ENCODE measurements at regions not wholly inside any gene's neighbourhood (a gene's known extent, or its start where the extent isn't known, plus 50 kb on each side); places are given as distances from the start of the nearest gene placed in this dataset.

DNA sequence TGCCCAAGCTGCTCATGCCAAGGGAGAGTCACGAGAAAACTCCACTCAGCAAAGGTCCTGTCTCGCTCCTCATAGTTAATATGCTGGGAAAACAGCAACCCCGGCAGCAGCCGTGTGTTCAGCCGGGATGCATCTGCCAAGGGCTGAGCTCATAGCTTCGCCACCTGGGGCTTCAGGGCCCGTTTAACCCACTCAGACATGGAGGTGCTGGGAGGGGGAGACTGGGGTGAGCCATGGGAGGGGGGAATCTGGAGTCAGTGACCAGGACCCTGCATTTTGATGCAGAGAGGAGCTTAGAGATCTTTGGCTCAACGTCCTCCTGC is 283.4 kb downstream of the PTPRU start:
- no peak for DNase-seq

DNA sequence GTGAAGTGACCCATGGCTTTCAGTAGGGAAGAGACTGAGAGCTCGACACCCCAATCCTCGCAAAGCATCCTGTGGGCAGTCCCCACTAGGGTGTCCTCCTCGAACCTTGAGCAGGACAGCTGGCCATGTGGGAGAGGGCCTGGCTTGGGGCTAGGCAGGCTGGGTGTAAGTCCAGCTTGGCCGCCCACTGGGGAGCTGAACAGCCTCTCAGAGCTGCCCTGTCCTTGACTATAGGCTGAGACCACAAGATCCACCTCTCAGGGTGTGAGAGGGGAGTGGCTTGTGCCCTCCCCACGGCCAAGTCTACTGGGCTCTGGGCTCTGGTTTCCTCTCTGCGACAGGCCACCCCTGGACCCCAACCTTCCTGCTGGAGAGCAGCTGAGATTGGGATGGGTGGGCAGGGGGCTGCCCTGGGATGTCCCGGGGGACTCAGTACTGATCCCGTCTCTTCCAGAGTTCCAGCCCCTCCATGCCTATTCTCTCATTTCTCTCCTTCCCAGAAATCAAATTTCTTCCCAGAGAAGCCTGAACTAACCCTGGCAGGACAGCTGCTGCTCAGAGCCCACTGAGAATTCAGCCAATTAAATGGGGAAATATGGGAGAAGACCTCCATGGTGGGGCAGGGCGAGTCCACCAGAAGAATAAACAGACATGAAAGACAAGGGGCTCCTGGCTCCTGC is 282.9 kb downstream of the PTPRU start:
- DNase-seq = no peak

DNA sequence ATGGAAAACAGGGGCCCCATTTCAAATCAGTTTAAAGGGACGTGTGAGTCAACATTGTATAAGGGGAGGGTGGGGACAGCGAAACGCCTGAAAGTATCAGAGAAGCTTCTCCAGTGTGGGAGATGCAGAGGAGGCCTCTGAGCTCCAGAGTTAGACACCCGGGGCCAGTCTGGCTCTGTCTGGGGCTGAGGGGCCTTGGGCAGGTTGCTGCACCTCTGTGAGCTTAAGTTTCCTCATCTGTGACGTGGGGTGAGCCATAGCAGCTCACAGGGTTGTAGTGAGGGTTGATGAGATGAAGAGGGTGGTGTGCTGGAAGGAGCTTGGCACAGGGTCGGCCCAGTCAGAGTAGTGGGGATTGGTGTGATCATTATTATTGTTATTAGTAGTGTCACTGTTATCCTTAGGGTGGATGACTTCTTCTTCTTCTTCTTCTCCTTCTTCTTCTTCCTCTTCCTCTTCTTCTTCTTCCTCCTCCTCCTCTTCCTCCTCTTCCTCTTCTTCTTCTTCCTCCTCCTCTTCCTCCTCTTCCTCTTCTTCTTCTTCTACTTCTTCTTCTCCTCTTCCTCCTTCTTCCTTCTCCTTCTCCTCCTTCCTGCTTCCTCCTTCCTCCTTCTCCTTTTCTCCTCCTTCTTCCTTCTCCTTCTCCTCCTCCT is 282.0 kb downstream of the PTPRU start:
- no peak for DNase-seq

DNA sequence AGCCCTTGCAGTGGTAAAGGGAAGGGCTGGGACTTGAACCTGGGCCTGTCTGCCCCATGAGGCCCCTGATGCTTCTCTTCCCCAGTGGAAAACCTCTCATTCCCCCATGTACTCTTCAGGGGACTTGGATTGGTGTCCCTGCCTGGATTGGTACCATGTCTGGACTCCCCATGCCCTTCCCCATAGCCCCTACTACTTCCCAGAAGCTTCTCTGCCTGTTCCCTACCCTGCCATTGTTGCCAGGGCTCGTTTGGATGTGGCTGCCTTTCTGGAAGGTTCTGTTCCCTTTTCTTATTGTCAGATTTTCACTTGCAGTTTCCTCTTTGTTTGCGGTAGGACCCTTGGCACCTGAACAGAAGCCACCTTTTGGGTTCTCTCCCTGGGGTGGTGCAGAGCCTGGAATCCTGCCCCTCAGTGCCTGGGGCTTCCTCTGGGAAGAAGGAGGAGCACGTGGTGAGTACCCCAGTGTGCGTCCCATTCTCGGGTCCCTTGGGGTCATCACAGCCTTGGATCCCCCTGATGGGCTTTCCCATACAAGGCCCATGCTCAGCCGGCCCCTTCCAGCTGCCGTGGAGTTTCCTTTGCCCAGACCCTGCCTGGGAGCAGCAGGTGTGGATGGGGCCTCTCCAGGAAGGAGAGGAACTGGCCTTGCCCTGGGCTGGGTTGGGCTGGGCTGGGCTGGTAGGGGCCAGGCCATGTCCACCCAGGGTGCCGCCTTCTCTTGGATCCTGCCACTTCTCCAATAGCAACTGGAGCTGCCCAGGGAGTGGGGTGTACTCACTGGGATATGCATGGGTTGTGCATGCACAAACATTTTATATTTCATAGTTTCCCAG is 281.1 kb downstream of the PTPRU start:
- no peak for DNase-seq

DNA sequence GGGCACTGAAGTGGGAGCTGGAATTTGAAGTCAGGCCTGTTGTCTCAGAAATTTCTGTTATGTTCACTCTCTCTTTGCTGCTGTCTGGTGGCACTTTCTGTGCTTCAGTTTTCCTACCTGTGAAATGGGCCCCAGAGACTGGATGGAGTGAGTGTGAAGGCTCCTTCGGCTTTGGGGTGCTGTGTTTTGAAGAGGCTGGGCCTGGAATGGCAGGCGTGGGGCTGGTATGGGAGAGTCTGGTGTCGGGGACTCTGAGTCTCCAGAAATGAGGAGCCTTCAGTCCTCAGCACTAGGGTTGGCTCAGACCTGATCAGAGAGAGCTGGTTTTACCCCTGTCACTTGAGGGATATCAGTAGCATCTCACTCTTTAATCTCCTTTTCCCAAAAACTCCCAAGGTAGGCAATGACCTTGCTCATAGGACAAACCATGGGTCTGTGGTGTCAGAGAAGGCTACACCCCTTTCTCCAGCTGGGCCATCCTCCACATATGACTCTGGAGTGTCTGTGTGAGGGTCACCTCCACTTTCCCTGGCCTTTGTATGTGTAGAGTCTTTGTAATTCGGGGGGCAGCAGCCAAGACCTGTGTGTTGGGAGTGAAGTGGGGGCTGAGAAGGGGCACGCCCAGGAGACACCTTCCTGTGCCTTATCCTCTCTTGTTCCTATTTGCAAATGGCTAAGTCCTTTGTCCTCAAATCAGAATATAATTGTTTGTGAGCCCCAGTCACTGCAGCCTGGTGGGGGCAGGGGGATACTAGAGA is 279.9 kb downstream of the PTPRU start:
- DNase-seq = no peak

DNA sequence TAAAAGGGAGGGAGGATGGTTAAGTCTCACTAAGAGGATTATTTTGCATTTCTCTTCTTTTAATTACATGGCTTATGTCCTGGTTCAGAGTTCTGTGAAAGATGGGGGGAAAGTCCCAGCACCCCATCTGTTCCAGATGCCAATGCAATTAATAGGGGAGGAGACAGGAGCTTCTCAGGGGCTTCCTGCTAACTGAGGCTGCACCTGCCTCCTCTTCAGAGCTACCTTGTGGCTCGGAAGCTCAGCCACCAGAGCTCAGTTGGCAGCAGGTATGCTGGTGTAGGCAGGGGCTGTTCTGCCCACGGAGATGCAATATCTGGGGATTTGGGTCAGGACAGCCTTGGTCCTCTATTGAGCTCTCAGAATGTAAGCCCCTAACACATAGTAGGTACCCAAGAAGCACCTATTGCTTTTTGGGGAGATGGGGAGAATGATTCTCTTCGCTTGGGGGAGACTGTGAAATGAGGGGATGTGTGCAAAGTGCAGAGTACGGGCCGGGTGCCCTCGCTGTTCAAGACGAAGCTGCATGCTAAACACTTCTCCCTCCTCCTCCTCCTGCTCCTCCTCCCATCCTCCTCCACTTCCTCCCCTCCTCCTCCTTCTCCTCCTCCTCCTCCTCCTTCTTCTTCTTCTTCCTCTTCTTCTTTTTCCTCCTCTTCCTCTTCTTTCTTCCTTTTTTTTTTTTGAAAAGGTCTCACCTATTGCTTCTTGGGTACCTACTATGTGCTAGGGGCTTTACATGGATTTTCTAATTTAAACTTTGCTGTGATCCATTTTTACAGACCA is 279.0 kb downstream of the PTPRU start:
- DNase-seq = no peak

DNA sequence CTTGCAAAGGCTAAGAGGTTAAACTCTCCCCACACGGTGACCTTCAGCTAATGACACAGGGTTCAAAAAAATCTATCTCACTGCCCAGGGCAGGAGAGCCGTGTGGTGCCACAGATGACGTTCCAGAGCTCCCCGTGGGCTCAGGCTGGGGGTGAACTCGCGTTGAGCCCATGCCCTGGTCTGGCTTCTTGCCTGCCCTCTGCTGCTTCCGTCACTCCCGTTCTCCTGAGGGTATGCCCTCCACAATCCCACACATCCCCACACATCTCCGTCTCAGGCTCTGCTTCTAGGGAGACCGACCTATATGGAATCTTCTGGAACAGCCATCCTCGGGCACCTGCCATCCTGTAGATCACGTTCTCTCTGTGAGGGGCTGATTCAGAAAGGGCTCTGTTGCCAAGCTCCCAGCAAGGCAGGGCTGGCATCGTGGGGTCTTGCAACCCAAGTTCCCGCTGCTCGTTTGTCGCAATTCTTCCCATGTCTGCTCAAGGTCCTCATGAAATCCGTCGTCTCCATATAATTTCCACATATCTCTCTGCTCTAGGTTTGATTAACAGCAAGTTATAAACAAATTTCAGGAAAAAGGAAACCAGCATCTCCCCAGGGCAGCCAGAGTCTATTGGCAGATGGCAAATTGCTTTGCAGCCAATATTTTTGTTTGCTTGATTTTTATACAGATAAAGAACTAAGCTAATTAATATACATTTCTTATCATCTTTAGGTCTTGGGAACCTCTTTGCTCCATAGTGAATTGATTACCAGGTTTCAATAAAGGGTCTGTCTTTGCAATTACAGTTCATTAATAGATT is 278.2 kb downstream of the PTPRU start:
- DNase-seq = no peak

DNA sequence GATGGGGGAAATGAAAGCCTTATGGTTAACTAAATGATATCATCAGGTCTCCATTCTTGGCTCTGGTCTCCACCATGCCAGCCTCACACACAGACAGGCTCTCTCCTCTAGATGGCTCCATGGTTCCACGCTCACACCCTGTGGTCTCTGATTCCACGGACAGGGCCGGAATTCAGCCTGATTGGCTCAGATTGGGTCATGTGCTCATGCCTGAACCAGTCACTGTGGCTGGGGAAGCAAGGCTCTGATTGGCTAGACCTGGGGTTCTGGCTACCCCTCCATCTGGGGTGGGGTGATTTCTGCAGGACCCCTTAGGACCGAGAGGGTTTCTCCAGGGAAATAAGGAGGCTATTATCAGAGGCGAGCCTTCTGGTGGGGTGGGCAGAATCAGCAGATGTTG is 277.0 kb downstream of the PTPRU start:
- DNase-seq = peak; percentile 41 to 57

DNA sequence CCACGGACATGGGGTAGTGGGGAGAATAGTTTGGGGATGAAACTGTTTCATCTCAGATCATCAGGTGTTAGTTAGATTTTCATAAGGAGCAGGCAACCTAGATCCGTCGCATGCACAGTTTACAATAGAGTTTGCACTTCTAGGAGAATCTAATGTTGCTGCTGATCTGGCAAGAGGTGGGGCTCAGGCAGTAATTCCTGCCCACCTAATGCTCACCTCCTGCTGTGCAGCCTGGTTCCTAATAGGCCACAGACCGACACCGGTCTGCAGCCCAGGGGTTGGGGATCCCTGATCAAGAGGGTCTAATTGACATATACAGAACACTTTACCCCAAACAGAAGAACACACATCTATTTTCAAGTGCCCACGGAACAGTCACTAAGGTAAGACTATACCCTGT is 275.1 kb downstream of the PTPRU start:
- no peak for DNase-seq

DNA sequence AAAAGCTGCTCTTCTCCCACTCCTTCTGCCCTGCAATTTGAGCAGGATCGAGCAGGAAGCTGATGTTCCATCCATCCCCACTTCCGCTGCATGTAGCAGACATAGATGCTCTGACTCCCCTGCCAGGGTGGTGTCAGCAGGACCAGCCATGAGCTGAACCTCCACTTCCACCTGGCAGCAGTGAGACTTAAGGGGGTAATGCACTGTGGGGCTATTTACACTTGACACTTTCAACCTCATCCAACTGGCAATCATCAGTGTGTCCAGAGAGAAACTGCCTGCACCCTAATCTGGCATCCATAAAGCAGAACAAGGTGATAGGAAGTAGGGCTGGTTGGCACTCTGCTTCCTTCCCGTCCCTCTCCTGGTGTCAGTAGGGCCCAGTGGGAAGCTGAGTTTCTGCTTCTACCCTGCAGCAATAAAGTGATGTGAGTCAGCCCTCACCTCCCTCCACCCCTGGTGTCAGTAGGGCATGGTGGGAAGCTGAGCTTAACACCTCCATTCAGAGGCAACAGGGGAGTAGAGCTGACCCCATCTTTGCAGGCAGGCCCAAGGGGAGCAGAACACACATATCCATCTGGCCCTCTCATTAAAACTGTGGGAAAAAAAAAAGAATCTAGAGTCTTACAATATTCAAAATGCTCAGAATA is 272.3 kb downstream of the PTPRU start:
- DNase-seq = no peak

DNA sequence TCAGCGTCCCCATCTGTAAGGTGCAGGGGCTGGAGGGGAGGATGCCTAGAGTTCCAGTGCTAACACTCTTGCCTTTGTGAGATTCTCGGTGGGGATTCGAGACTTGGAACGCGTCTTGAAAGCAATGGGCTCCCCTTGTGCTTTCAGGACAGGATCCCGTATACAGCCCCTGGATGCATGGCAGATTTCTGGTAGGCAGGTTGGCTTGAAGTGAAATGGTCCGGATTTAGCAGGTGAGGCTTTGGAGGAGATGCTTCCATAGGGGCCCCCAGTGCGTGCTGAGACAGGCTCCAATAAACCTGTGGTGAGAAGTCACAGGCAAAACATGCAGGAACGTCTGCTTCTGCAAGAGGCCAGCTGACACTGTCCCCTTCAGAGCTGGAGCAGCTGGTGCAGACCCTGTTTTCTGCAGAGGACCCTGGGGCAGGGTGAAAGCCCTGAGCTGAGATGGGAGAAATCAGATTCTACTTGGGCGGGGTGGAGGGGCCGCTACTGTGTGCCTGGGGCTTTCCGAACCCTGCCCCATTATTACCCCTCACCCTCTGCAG is 270.4 kb downstream of the PTPRU start:
- DNase-seq = no peak

DNA sequence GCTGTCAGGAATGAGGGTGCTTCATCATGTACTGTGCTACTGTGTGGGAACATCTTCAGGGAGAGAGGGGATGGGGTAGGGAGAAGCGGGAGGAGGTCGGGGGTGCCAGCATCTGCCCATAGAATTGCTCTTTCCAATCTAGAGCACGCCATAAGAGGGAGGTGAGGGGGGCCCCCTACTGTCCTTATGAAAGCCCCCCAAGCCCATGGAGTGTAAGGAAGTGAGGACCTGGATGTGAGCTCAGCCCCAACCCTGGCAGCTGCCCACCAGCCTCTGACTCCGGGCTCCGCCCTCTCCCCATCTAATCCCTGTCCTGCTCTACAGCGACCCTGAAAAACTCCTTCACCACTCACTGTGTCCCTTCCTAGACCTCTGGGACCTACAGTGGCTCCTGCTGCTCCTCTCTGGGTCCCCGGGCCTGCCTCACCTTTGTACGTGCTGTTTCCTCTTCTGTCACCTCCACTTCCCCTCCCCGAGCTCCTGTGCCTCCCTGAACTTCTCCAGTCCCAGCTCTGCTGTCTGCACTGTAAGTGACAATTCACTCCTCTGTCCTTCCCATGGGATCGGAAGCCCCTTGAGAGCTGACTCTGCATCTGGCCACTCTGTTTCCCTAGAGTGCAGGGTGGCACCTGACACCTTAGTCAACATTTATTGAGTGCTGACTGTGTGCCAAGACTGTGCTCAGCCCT is 269.4 kb downstream of the PTPRU start:
- DNase-seq = no peak

DNA sequence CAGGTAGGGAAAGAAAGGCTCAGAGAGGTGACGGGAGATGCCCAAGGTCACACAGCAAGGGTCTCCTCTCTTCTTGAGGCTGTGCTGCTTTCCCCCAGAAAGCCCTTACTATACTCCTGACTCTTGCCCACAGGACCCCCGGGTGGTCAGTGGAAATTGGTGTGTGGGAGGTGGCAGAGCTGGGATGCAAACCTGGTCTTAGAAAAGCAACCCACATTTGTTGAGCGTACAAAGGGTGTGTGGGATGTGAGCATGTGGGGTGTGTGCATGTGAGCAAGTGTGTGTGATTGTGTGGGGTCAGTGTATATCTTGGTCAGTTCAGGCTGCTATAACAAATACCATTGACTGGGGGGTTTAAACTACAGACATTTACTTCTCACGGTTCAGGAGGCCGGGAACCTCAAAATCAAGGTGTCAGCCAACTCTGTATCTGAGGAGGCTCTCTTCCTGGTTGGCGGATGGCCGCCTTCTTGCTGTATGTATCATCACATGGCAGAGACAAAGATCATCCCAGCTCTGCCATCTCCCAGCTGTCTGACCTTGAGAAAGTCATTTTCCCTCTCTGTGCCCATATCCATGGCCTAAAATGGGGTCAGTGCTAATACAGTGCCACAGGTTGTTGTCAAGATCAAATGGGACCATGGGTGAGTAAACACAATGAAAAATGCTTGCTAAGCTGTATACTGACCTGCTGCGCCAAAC is 268.5 kb downstream of the PTPRU start:
- no peak for DNase-seq

DNA sequence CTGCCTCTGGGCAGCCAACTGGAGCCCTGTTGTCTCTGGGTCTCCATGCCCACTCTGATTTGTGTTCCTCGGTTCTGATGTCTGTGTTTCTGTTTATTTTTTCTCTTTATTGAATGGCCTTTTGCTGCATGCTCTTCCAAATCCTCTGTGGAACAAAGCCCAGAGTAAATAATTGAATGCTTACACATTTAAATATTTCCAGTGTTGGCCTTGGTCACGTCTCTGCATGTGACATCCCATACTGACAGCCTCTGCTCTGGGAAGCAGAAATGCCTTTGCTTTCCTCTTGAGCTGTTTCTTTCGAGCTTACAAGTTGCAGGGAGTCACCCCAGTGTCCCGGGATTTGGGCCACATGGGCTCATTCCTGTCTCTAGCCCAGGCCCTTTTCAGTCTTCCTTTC is 267.9 kb downstream of the PTPRU start:
- no peak for DNase-seq

DNA sequence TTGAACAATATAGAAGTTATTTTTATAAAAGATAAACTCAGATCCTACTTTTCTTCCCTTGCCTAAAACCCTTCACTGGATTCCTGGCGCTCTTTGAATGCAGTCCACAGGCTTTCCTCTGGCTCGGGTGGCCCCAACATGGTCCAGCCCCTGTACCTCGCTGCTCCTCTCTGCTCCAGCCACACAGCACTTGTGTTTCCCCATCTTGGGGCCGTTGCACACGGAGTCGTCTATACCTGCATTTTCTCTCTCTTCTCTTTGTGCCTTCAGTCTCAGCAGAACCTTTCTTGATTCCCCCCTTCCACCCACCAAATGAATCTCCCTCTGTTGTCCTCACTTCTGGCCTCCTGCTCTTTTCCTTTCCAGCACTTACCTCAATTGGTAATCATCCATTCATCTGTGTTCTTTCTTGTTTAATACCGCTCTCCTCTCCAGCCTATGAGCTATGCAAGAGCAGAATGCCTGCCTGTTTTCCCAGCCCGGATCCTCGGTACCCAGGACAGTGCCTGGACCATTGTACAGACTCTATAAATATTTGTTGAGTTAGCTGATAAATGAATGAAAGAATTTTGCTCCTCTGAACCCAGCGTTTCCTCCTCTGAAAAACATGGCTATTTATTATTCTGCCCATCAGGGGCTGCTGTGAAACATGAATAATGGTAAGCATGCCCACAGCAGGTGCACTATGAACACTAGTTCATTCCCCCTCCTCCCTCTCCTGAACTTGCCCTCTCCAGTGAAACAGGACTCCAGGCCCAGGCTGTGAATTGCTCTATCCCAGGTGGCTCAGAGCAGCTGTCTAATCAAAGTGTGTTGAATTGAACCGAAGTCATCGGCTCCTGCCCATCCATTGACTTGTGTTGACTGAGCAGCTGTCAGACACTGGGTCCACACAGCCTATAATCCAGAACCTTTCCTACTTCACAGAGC is 266.9 kb downstream of the PTPRU start:
- peak; percentile 50 to 54 for DNase-seq

DNA sequence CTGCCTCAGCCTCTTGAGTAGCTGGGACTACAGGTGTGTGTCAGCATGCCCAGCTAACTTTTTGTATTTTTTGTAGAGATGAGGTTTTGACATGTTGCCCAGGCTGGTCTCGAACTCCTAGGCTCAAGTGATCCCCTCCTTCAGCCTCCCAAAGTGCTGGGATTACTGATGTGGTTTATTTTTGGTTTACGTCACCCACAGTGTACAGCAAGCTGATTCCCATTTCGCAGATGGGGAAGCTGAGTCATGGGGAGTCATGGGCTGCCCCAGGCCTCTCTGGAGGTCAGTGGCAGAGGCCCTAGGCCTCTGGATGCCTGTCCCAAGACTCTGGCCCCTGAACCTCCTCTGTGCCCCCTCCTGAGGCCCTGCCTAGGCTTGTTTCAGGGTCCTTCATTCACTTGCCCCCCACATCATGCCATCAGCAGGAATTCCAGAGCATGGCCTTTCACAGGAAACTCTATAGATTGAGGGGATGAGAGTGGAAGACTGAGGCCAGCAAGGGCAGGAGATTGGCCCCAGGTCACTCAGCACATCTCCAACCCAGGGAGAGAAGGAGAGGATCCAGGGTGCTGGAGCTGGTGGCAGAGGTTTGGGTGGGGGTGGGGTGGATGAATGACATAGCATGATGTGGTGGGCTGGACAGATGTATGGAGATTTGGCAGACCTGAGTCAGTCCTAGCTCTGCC is 266.0 kb downstream of the PTPRU start:
- no peak for DNase-seq

DNA sequence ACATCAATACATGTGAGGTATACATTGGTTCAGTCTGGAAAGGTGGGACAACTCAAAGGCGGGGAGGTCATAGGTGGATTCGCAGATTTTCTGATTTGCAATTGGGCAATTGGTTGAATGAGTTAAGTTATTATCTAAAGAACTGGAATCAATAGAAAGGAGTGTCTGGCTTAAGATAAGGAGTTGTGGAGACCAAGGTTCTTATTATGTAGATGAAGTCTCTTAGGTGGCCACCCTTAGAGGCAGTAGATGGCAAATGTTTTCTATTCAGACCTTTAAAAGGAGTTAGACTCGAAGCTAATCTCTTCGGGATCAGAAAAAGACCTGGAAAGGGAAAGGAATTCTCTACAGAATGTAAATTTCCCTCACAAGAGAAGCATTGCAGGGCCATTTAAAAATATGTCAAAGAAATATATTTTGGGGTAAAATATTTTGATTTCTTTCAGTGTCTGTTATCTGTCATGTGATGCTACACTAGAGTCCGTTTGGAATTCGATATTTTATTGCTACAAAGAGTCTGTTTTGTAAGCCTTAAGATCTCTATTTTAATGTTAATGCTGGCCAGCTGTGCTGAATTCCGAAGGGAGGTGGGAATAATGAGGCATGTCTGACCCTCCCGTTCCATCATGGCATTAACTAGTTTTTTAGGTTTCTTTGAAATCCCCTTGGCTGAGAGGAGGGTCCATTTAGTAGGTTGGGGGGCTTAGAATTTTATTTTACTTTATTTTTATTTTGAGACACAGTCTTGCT is 265.1 kb downstream of the PTPRU start:
- no peak for DNase-seq
